ENCODE measurements at regions not wholly inside any gene's neighbourhood (a gene's known extent, or its start where the extent isn't known, plus 50 kb on each side); places are given as distances from the start of the nearest gene placed in this dataset.
"Not testable (repeated sequence)": the region's sequence is repeated elsewhere in the genome, so short reads cannot be mapped to it uniquely, and the experiment has no call there.

DNA sequence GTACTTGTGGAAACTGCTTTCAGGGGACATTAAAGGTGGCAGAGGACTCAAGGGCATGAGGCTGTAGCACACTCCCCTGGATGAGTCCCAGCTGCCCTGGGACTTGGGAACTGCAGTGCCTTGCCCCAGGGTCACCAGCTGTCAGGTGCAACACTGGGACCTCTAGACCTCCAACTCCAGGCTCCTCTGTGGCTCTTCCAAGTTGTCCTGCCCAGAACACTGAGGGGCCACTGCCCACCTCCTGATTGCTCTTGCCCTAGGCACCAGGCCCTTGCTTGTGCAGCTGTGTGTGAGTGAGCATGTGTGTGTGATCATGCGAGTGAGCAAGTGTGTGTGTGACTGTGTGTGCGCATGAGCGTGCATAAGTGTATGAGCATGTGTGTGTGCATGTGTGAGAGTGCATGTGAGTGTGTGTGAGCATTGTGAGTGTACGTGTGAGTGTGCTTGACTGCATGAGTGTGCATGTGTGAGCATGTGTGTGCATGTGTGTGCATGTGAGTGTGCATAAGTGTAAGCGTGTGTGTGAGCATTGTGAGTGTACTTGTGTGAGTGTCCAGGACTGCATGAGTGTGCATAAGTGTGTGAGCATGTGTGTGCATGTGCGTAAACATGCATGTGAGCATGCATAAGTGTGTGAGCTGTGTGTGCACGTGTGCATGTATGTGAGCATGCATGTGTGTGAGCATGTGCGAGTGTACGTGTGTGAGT lies 301.5 kb downstream of the NDUFA10 start:
- DNase-seq, result no peak

DNA sequence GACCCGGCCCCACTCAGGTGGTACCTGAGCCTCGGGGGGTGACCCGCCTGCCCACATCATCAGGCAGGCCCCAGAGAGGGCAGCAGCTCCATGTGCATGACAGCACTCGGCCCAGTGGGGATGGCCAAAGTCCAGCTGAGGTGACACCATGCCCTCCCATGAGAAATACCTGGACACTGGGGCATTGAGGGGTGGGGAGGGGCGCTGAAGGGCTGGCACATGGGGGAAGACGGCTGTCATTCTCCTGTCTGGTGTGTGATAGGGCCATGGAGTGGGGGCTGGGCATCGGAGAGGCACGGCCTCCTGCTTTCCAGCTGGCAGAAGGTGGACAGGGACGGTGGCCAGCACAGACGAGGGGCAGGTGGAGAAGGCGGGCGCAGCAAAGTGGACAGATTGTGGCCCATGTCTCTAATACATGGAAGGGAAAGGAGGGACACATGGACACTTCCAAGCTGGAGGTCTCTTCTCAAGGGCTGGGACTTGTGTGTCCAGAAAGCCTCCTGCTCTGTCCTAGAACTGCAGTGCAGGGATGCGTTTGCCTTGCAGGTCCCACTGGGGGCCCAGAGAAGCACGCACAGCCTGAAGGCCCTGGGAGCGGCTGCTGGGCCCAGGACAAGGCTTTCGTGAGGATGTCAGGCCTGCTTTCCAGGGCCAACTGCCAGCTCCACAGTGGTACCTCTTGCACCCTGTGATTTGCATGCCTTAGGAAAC lies 302.2 kb downstream of the NDUFA10 start:
- DNase-seq, result no peak

DNA sequence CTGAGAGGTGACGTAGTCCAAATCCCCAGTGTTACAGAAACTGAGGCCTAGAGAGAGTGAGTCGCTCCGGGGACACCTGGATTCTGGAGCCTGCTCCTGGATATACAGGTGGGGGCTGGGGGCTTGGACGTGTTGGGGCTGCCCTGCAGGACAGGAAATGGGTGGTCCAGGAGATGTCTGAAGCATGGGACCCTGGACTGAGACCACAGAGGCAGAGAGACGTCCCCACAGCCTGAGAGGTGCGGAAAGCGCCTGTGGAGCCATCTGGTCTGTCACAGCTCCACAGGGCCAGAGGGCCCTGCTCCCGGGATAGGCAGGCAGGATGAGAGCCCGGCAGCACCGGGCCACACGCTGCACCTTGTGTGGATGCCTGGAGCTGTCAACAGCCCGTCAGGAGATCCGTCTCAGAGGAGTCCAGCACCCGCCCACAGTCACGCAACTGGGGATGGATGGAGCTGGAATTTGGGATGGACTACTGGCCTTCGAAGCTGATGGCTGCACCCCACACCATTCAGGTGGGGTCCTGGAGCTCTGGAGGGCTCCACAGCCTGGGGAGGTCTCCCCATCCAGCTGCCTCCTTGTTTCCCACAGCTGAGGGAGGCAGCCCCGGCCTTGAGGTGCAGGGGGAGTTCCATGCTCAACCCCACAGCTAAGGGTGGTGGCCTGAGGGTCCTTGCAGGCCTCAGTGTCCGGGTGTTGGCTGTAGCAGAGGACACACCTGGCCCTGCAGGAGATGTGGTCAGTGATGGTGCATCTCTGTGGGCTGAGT lies 303.0 kb downstream of the NDUFA10 start:
- DNase-seq, result no peak

DNA sequence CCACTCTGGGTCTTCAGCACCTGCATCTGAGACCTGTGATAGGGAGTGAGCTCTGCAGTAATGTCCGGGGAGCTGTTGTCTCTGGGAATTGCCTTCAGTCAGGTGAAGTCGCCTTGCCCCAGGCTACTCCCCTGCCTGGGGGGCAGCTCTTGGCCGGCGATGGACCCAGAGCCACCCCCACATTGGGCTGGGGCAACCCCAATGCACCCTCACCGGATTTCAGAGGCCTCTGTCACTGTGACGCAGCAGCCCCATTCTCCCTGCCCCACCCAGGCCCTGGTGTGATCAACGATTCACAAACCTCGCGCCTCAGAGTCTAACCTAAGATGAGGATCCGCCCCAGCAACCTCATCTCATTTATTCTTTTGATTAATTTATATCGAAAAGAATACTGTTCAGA lies 303.6 kb downstream of the NDUFA10 start:
- DNase-seq, result no peak

DNA sequence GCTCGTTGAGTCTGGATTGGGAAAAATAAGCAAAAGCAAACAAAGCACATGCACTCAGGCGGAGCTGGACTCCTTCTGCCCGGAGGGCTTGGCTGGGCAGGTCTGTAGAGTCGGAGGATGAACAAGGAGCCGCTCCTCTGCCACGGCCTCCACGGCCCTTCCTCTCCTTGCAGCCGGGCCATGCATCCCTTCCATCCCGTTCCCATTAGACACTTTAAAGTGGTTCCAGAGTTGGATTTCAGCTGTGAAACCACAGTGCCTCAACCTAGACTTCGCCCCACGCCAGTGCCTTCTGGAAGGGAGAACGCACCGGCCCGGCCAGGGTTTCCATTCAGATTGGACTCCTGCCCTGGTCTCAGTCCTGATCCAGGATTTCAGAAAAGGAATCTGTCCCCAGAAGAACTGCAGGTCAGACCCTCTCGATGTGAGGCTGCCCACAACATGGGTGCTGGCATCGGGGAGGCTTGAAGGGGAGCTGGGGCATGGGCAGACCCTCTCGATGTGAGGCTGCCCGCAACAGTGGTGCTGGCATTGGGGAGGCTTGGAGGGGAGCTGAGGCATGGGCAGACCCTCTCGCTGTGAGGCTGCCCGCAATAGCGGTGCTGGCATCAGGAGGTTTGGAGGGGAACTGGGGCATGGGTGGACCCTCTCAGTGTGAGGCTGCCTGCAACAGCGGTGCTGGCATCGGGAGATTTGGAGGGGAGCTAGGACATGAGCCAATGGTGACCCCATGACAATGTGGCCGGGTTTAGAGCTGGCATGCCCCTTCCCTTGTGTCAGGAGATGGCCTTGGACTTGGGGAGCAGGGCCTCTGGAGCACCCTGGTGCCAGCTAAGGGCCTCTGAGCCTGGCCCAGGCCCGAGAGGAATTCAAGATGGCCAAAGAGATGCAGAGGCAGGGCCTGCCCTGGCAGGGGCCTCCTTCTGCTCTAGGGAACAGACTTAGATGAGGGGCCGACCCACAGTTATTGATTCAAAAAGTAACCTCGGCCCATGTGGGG lies 304.5 kb downstream of the NDUFA10 start:
- no peak for DNase-seq

DNA sequence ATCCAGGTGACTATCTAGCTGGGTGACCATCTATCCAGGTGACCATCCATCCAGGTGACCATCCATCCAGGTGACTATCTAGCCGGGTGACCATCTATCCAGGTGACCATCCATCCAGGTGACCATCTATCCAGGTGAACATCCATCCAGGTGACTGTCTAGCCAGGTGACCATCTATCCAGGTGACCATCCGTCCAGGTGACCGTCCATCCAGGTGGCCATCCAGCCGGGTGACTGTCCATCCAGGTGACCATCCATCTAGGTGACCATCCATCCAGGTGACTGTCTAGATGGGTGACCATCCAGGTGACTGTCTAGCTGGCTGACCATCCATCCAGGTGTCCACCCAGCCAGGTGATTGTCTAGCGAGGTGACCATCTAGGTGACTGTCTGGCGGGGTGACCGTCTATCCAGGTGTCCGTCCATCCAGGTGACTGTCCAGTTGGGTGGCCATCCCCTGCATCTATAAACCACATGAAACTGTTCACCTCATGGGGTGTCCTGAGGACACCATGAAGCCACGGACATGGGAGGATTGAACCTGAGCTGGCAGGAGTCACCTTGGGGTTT lies 305.3 kb downstream of the NDUFA10 start:
- DNase-seq, result no peak

DNA sequence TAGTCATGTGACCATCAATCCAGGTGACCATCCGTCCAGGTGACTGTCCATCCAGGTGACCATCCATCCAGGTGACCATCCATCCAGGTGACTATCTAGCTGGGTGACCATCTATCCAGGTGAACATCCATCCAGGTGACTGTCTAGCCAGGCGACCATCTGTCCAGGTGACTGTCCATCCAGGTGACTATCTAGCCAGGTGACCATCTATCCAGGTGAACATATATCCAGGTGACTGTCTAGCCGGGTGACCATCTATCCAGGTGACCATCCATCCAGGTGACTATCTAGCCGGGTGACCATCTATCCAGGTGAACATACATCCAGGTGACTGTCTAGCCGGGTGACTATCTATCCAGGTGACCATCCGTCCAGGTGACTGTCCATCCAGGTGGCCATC lies 306.2 kb downstream of the NDUFA10 start:
- DNase-seq, result not testable (repeated sequence)

DNA sequence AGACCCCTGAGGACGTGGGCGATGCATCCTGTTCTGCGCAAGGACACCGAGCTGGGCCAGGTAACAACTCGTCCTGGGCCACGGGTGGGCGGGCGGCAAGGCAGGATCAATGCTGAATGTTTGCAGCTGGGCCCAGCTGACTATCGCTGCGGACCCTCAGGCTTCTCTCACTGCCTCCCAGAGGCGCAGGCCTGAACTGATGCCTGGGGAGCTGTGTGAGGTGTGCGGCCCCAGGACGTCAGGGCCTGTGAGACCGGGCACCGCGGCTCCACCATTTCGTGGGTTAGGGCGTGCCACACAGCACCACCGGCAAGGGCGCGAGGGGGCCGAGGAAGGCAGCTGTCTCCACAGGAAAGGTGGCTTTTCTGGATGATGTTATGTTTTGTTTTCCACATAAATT lies 307.4 kb downstream of the NDUFA10 start:
- no peak for DNase-seq

DNA sequence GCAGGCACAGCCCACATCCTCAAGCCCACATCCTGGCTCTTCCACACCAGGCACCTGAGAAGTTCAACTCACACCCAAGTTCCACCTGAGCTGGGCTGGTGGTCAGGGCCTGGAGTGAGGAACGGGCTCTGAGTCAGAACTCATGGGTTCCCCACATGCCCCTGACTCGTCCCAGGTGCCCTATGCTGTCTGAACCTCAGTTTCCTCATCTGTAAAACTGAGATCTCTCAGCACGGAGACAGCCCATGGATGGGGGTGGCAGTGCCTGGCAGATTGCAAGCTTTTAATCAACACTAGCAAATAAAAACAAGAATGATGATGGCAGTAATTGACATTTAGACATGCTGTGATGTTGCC lies 307.8 kb downstream of the NDUFA10 start:
- DNase-seq, result no peak

DNA sequence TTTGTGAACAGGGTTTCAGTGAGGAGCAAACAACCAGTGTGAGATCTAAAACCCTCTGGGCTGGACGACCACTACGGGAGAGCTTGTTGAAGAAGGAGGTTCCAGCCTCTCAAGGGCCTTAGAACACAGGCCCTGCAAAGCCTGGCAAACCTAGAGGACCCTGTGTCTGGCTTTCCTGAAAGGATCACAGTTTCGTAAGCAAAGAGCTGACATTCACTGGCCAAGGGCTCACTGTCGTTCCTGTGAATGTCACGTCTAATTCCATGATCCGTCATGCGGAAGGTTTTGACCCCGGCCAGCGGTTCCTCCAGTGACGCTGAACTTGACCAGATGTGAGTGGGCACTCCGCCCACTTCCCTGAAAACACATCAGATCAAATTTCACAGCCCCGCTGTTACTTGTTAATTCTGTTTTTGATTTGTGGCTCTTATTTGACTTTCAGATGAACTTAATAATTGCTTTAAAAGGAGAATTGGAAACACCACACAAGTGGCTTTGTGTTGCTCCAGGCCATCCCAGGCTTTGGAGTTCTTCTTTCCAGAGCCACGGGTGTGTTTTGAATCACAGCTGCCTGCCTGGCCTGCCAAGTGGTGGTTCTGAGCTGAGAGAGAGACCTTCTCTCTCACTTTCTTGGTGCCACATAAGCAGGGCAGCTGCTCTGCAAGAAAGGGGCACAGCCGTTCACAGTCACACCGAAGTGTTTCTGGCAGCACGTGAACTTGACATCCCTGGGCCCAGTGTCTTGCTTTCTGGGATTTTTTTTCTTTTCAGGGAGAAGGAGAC lies 308.4 kb downstream of the NDUFA10 start:
- DNase-seq, result no peak

DNA sequence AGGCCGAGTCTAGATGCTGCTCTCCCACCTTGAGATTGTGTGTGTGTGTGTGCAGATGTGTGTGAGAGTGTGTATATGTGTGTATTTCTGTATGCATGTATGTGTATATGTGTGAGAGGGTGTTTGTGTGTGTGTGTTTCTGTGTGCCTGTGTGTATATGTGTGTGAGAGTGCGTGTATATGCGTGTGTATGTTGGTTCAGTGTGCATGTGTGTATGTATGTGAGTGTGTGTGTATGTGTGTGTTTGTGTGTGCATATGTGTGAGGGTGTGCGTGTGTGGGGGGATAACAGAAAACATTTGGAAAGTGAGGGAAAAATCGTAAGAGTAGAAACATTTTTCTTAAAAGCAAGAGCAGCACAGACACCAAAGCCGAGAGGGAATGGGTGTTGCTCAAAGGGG lies 309.1 kb downstream of the NDUFA10 start:
- DNase-seq, result no peak

DNA sequence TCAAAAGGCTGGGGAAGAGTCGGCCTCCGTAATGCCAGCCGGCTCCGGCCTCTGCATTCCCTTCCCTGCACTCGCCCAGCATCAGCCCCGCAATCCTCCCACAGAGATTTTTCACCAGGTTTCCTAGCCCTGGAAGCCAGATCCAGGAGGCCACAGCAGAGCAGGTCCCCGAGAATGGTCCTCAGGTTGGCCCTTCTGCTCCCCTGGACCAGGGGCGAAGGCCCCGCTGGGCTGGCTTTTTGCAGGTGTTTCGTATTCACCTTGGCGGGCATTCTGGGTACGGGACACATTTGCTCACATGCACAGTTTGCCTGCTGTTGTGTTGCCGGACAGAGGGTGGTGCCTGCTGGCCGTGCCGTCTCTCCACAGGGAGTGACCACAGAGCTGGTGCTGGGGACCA lies 309.5 kb downstream of the NDUFA10 start:
- DNase-seq, result no peak

DNA sequence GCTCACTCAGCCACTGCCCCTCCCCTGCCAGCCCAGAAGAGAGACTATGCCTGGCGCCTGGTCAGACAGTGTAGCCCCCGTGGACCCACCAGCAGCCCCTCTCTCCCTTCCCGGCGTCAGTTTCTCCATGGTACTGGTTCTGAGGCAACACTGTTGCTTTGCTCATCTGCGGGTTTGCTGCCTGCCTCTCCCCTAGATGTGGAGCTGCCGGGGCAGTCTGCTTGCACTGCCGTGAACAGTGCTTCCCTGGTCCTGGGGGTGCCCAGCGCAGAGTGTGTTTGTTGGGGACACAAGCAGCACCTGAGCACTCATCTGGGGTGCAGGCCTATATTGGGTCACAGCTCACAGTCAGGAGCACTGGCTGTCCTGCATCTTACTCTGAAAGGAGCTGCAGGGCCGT lies 309.9 kb downstream of the NDUFA10 start:
- DNase-seq, result no peak

DNA sequence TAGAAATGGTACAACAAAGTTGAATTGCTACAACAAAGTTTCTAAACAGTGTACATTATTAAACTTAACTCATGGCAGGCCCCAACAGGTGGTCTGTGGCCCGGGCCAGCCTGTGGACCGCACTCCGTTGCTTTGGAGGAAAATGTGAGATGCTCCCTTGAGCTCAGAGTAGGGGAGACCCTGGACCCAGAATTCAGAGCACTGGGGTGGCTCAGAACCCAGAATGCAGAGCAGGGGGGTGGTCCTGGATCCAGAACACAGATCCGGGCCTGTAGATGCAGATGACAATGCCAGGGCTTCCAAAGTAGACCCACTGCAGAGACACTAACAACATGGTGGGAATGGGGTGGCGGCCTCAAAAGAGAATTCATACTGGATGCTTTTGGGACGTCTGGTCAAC lies 311.0 kb downstream of the NDUFA10 start:
- no peak for DNase-seq

DNA sequence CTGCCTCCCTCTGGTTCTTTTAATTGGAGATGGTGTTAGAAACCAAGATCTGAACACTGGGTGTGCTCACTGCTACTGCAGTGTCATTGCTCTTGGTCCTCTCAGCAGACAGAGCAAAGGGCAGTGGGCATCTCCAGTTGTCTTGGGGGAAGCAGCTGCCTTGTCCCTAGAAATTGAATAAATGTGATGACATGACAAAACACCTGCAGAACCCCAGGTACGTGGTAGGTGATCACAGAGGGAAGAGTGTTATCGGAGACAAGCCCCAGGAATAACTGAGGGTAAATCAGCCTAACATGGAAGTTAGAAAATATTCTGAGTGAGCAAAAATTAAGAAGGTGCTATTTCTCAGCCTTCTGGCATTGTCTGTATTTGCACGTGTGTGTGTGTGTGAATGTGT lies 311.9 kb upstream of the HDAC4 start:
- no peak for DNase-seq

DNA sequence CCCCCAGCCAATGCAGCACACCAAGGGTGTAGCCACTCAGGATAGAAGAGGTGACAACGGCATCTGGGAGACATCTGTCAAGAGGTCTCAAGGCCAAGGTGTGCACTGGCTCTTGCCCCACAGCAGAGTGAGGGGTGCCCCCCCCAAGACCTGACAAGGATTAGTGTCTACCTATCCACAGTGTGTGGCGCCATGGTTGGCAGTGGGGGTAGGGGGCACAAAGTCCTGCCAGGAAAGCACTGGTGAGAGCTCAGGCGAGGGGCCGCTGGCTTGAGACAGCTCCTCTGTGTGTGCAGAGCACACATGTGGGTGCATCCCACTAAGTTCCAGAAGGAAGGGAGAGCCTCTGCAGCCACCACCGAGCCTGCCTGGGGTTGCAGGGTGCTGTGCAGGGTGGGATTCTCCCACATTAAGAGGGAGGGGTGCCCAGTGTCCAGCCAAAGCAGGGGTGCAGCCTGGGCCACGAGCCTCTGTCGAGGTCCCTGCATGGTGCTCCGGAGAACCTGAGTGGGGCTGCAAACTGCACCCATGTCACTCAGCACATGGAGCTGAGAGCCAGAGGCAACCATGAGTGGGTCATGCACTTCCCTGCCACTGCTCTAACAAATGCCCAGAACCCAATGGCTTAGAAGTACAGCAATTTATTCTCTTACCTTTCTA lies 311.2 kb upstream of the HDAC4 start:
- no peak for DNase-seq

DNA sequence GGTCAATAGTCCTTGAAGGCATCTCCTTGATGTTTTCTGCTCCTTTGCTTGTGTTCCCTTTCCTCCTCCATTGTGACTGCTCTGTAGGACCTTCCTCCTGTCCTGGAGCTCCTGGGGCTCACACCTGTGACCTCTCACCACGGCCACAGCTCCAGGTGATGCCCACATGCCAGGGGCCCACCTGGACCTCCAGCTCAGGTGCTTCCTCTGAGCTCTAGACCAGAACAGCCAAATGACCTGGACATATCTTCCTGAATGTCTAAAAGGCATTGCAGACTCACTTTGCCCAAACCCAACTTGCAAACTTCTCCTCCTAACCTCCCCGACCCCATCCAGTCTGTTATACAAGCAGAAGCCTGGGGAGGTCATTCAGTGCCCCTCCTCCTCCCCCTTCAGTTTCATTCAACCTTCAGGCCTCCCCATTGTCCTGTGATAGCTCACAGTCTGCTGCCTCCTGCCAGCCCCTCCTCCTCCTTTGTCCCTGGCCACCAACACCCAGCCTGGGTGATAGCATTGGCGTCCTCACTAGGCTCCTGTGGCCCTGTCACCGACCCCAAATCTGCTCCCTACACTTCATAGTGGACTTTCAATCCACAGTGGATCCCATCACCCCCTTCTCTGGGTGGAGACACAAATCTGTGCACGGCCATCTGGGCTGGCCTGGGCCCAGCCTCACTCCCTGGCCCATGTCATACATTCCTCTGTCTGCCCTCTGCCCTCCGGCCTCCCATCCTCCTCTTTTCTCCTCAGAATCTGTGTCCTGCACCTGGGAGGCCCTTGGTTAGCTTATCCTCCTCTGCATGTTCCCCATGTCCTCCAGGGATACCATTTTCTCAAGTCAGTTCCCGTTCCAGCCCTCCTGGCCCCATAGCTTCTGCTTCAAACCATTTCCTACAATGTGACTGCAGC lies 310.4 kb upstream of the HDAC4 start:
- no peak for DNase-seq

DNA sequence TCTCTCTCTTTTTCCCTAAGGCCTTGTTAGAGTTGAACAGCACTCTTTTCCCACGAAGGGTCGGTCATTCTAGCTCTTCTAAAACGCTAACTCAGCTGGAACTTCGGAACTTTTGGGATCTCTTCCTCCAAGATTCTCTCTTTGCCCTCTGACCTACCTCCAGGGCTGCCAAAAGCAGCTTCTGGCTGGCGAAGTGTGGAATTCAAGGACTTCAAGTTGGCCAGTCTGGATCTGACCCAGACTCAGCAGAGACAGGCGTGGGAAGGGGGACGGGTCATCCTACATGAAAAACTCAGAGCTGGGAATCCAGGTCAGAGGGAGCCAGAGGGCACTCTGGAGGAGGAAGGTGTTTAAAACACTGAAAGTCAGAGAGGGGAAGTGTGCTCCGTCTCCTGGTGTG lies 305.5 kb upstream of the HDAC4 start:
- no peak for DNase-seq

DNA sequence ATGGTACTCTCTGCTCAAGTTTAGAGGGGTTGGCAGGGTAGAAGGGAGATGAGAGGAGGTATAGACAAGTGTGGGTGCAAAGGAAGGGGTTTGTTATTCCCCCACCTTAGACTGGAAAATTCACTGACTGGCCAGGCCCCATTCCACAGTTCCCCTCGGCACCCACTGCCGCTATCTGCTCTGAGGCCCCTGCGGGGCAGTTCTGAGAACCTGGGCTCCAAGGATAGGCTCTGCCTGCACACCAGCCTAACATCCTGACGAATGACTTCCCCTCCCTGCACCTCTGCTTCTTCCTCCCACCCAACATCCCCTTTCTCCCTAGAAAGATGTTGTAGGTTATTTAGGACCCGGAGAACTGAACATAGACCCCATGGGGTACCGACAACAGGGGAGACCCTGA lies 303.9 kb upstream of the HDAC4 start:
- DNase-seq, result no peak

DNA sequence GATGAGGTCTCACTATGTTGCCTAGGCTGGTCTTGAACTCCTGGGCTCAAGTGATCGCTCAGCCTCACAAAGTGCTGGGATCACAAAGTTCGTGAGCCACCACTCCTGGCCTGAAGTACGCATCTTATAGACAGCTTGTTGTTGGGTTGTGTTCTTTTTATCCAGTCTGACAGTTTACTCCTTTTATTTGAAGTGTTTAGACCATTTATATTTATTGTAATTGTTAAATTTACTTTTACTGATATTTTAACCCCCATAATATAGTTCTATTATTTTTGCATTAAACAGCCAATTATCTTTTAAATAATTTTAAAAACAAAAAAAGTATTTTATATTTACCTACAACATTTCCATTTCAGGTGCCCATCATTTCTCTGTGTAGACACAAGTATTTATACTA lies 303.0 kb upstream of the HDAC4 start:
- DNase-seq, result no peak

All from activated T-cell treated with anti-CD3 and anti-CD28 coated beads, Interleukin-2, amount 50 U/mL, for 1 hour (primary cell).